CD4-positive, alpha-beta T cell treated with Interleukin-6 at 100 ng/mL for 8 hours (primary cell): ENCODE measurements at regions not wholly inside any gene's neighbourhood (a gene's known extent, or its start where the extent isn't known, plus 50 kb on each side); places are given as distances from the start of the nearest gene placed in this dataset.
"Not testable (repeated sequence)": the region's sequence is repeated elsewhere in the genome, so short reads cannot be mapped to it uniquely, and the experiment has no call there.

Source experiments
- DNase-seq: peaks from one replicate; pipeline ENCODE4 v3.0.0-alpha.2; 2020; ENCODE audit warnings: mixed read lengths, low spot score

DNA sequence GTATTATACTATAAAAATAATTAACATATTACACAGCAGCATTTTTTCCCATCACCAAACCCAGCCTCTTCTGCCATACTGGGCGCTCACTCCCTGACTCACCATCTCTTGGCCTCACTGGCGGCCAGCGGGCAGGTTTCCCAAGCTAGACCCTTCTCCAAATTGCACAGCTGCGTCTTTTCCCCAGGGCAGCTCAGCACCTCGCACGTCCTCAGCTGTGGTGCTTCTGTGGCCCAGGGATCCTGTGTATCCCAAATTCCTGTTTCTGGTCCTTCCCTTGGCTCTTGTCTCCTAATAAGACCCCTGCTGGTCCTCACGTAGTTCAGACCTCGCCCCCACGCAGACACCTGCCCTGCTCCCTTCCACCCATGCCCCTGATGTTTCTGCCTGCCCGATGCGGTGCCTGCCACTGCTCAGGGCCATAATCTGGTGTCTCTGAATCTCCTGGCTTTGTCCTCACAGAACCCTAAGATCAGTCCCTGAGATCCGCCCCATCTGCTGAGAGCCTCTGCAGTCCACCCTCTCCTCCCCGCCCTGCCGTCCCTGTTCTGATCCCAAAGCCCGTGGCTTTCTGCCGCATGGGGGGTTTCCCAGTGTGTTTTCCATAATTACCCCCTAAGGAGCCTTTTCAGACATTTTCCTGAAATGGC, 290.1 kb downstream of the TCERG1L start:
- no peak for DNase-seq

GRCh38 chr10:131021969-131022368, 289.6 kb downstream of the TCERG1L start:
- DNase-seq: no peak

GRCh38 chr10:131022369-131022768, 289.2 kb downstream of the TCERG1L start:
- no peak for DNase-seq

- no peak for DNase-seq
Measured at GRCh38 chr10:131022981-131023380, 288.5 kb downstream of the TCERG1L start.

GRCh38 chr10:131024259-131025131, 287.0 kb downstream of the TCERG1L start:
- no peak for DNase-seq

GRCh38 chr10:131025333-131025732, 286.2 kb downstream of the TCERG1L start:
- DNase-seq: no peak

GRCh38 chr10:131027256-131027655, 284.3 kb downstream of the TCERG1L start:
- DNase-seq: no peak

DNA sequence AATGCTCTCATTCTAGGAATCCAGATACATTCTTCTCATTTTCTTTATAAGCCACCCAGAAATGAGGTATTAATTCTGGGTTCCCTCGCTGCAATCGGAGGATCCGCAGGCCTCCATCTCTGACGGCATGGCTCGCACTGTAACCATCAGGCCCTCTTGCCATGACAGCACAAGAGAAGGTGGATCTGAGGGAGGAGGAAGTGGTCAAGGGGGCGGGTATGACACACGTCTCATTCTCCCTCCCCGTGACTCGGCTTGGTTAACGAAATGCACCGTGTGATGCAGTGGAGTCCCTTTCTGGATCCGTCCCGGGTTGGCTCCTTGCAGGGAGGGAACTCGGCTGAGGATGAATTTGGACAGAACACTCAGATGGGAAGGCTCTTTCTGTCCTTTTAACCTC, 280.2 kb downstream of the TCERG1L start:
- no peak for DNase-seq

DNA sequence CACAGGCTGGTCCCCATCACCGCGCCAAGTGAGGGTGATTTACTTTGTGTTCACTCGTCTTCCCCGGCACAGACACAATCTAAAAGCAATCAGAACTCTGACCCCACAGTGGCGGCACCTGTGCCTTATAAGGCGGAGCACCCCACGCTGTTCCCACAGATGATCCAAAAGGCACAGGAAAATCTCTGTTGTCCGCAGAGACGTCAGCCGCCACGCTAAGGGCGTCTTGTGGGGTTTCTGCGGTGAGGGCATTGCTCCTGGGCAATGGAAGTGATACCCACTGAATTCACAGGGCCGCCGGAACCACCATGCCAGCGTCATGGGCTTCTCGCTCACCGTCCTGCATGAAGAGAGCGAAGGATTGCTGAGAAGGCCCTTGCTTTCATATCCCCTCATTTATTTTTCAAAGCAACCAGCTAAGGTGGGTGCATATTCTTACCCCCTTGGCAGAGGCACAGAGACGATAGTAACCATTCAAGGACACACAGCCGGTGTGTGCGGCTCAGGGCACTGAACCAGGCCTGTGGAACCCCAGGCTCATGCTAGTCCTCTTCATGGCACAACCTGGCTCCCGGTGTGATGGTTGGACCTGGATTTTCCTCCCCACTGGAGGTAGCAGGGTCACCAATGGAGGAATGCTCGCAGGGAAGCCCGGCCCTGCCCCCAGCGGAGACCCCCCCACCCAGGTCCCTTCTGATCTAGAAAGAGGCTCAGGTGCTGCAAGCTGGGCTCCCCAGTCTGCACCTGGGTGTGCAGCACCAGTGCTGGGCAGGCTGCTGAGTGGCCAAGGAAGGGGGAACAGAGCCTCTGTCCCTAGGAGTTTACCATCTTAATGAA, 279.0 kb downstream of the TCERG1L start:
- no peak for DNase-seq

DNA sequence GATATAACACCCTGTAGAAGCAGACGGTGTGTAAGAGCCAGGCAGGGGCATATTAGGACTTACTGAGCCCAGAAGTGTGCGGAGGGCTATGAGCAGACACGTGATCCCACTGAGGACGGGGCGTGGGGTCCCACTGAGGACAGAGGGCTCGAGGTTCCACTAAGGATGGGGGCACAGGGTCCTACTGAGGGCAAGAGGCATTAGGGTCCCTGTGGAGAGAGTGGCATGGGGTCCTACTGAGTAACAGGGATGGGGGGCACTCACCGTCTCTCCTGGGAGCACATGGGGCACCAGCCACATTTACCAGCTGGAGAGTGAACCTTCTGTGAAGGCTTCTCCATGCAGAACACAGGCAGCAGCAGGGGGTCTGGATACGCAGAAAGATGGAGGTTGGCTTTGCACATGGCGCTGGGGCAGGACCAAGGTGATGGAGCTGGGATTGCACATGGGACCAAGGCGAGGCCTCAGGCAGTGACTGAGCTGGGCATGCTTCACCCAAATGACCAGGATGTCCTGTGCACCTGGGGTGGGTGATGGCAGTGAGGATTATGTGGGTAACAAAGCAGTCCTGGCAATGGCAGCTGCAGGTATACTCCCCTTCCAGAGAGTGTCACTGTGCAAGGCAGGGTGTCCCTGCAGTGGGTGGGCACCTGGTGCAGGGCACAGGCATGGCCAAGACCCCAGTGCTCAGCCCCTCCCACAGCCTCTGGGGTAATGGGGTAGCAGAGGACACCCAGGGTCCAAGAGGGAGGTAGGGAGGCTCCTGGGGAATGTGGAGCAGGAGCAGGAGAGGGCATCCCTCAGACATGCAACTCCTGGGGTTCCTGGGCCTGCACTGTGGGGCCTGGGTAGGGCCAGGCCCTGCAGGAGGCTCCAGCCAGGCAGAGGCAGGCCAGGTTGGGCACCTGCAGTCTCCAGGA, 278.1 kb downstream of the TCERG1L start:
- DNase-seq: no peak

- DNase-seq: no peak
Measured at GRCh38 chr10:131034451-131034850, 277.1 kb downstream of the TCERG1L start.

GRCh38 chr10:131035779-131036178, 275.7 kb downstream of the TCERG1L start:
- no peak for DNase-seq

- no peak for DNase-seq
Measured at GRCh38 chr10:131038056-131038455, 273.5 kb downstream of the TCERG1L start.

- no peak for DNase-seq
Measured at GRCh38 chr10:131041031-131041430, 270.5 kb downstream of the TCERG1L start.

DNA sequence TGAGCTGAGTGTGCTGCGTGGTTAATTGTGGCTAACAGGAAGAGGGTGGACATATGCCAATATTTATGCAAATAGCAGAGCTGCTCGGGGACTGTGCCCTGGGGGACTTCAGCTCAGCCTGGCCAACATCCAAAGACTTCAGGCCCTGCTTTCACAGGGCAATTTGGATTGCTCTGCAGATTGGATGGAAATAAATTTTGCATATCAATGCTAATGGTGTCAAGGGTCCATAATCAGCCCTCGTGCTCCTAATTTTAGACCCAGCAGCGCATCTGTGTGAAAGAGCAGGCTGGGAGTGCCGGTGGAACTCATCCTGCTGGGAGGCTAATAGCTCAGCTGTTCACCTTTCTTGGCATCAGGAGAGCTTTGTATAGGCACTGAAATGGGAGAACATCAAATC, 270.1 kb downstream of the TCERG1L start:
- DNase-seq: no peak

DNA sequence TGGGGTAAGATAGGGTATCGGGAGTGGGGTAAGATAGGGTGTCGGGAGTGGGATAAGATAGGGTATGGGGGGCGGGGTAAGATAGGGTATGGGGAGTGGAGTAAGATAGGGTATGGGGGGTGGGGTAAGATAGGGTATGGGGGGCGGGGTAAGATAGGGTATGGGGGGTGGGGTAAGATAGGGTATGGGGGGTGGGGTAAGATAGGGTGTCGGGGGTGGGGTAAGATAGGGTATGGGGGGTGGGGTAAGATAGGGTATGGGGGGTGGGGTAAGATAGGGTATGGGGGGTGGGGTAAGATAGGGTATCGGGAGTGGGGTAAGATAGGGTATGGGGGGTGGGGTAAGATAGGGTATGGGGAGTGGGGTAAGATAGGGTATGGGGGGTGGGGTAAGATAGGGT, 269.5 kb downstream of the TCERG1L start:
- DNase-seq: not testable (repeated sequence)
